IMR-90 (cell line): ENCODE measurements at regions not wholly inside any gene's neighbourhood (a gene's known extent, or its start where the extent isn't known, plus 50 kb on each side); places are given as distances from the start of the nearest gene placed in this dataset.

Source experiments
- CEBPB ChIP-seq: IDR thresholded peaks from 2 replicates; pipeline ENCODE4 v1.6.1; 2012; ENCODE audit warnings: low read depth, low read length, improper control_type of control experiment
- CHD1 ChIP-seq: IDR thresholded peaks from 2 replicates; pipeline ENCODE4 v1.6.1; 2012; ENCODE audit warnings: low read depth, low read length, improper control_type of control experiment
- MAFK ChIP-seq: IDR thresholded peaks from 2 replicates; pipeline ENCODE4 v1.6.1; 2012; ENCODE audit warnings: low read depth, low read length, improper control_type of control experiment
- MXI1 ChIP-seq: IDR thresholded peaks from 2 replicates; pipeline ENCODE4 v1.6.1; 2012; ENCODE audit warnings: low read depth, mild to moderate bottlenecking, low read length, moderate library complexity, borderline replicate concordance
- NFE2L2 ChIP-seq: fragments of 150-350 bp; IDR thresholded peaks from 2 replicates; pipeline ENCODE4 v1.6.1; 2016; ENCODE audit warnings: low read depth, mild to moderate bottlenecking, low read length
- POLR2A ChIP-seq: IDR thresholded peaks from 2 replicates; pipeline ENCODE4 v1.6.1; 2012; ENCODE audit warnings: mild to moderate bottlenecking, low read depth, low read length
- RAD21 ChIP-seq: IDR thresholded peaks from 2 replicates; pipeline ENCODE4 v1.6.1; 2012; ENCODE audit warnings: low read length, improper control_type of control experiment
- RFX5 ChIP-seq: IDR thresholded peaks from 2 replicates; pipeline ENCODE4 v1.8.0; 2012; ENCODE audit warnings: low read depth, mild to moderate bottlenecking, low read length, moderate library complexity
- SMC3 ChIP-seq: fragments of 150-350 bp; IDR thresholded peaks from 2 replicates; pipeline ENCODE4 v1.6.1; 2016; ENCODE audit warnings: low read depth, mild to moderate bottlenecking, antibody characterized with exemption, low read length, moderate library complexity
- USF2 ChIP-seq: fragments of 150-350 bp; IDR thresholded peaks from 2 replicates; pipeline ENCODE4 v1.6.1; 2017; ENCODE audit warnings: mild to moderate bottlenecking, antibody characterized with exemption, low read length, low read depth
- TF ChIP-seq, protein P1 (sequence below): conservative IDR thresholded peaks from 2 replicates; pipeline ENCODE4 v1.5.1; 2012; ENCODE audit warnings: mild to moderate bottlenecking, low read depth, low read length, improper control_type of control experiment

GRCh38 chr12:66066137-66066928, 64.2 kb downstream of the LLPH start:
- TF ChIP-seq MAFK (no peak), POLR2A (no peak), SMC3 (no peak), CEBPB (no peak), RAD21 (no peak), CHD1 (no peak), USF2 (no peak), MXI1 (no peak), RFX5 (no peak), NFE2L2 (no peak)
- TF ChIP-seq, protein P1, sequence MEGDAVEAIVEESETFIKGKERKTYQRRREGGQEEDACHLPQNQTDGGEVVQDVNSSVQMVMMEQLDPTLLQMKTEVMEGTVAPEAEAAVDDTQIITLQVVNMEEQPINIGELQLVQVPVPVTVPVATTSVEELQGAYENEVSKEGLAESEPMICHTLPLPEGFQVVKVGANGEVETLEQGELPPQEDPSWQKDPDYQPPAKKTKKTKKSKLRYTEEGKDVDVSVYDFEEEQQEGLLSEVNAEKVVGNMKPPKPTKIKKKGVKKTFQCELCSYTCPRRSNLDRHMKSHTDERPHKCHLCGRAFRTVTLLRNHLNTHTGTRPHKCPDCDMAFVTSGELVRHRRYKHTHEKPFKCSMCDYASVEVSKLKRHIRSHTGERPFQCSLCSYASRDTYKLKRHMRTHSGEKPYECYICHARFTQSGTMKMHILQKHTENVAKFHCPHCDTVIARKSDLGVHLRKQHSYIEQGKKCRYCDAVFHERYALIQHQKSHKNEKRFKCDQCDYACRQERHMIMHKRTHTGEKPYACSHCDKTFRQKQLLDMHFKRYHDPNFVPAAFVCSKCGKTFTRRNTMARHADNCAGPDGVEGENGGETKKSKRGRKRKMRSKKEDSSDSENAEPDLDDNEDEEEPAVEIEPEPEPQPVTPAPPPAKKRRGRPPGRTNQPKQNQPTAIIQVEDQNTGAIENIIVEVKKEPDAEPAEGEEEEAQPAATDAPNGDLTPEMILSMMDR: no peak
